Inflammatory macrophage (primary cell): ENCODE measurements at regions not wholly inside any gene's neighbourhood (a gene's known extent, or its start where the extent isn't known, plus 50 kb on each side); places are given as distances from the start of the nearest gene placed in this dataset.
A peak's percentile ranks its signal among the peaks of the same experiment; 100 is the strongest.

Experiments used
- DNase-seq, 2 donors: peaks; one replicate each; pipeline ENCODE4 v3.0.0-alpha.2; 2020 to 2022

- no peak for DNase-seq
Measured at GRCh38 chrX:98380106-98380505, 1496.4 kb downstream of the RPA4 start.

GRCh38 chrX:98380556-98380955, 1496.8 kb downstream of the RPA4 start:
- no peak for DNase-seq

- peak in 1 of 2 donors; percentile 2 for DNase-seq
Measured at GRCh38 chrX:98398542-98398941, 1514.8 kb downstream of the RPA4 start.

GRCh38 chrX:98405376-98405775, 1521.7 kb downstream of the RPA4 start:
- DNase-seq = no peak

- no peak for DNase-seq
Measured at GRCh38 chrX:98407584-98407983, 1523.9 kb downstream of the RPA4 start.

- DNase-seq = no peak
Measured at GRCh38 chrX:98409867-98410266, 1526.2 kb downstream of the RPA4 start.

GRCh38 chrX:98412058-98412457, 1528.3 kb downstream of the RPA4 start:
- no peak for DNase-seq

GRCh38 chrX:98422536-98422935, 1538.8 kb downstream of the RPA4 start:
- DNase-seq = no peak

- no peak for DNase-seq
Measured at GRCh38 chrX:98432413-98432812, 1548.7 kb downstream of the RPA4 start.

- no peak for DNase-seq
Measured at GRCh38 chrX:98448524-98448923, 1564.8 kb downstream of the RPA4 start.

- DNase-seq = no peak
Measured at GRCh38 chrX:98452456-98452855, 1568.7 kb downstream of the RPA4 start.

GRCh38 chrX:98459669-98460068, 1576.0 kb downstream of the RPA4 start:
- no peak for DNase-seq

GRCh38 chrX:98480606-98481005, 1596.9 kb downstream of the RPA4 start:
- no peak for DNase-seq

GRCh38 chrX:98481636-98482035, 1597.9 kb downstream of the RPA4 start:
- DNase-seq = no peak

GRCh38 chrX:98490670-98491069, 1607.0 kb downstream of the RPA4 start:
- DNase-seq = no peak

- DNase-seq = no peak
Measured at GRCh38 chrX:98501426-98501825, 1617.7 kb downstream of the RPA4 start.

GRCh38 chrX:98506907-98507306, 1623.2 kb downstream of the RPA4 start:
- no peak for DNase-seq

GRCh38 chrX:98514032-98514431, 1630.3 kb downstream of the RPA4 start:
- no peak for DNase-seq

GRCh38 chrX:98516120-98516519, 1632.4 kb downstream of the RPA4 start:
- DNase-seq = no peak

GRCh38 chrX:98523026-98523425, 1639.3 kb downstream of the RPA4 start:
- DNase-seq = no peak

GRCh38 chrX:98523521-98523920, 1639.8 kb downstream of the RPA4 start:
- no peak for DNase-seq

- DNase-seq = no peak
Measured at GRCh38 chrX:98548519-98548918, 1664.8 kb downstream of the RPA4 start.

GRCh38 chrX:98568795-98569194, 1685.1 kb downstream of the RPA4 start:
- no peak for DNase-seq

- no peak for DNase-seq
Measured at GRCh38 chrX:98605941-98606340, 1722.2 kb downstream of the RPA4 start.

GRCh38 chrX:98607739-98608138, 1724.0 kb downstream of the RPA4 start:
- no peak for DNase-seq

GRCh38 chrX:98627645-98628044, 1743.9 kb downstream of the RPA4 start:
- DNase-seq = no peak
